Activated T-helper 9 cell treated with anti-CD3 and anti-CD28 coated beads, Interleukin-2, amount 50 U/mL, for 16 hours (primary cell): ENCODE measurements at regions not wholly inside any gene's neighbourhood (a gene's known extent, or its start where the extent isn't known, plus 50 kb on each side); places are given as distances from the start of the nearest gene placed in this dataset.
"Not testable (repeated sequence)": the region's sequence is repeated elsewhere in the genome, so short reads cannot be mapped to it uniquely, and the experiment has no call there.

Experiments used
- DNase-seq: peaks from one replicate; pipeline ENCODE4 v3.0.0-alpha.2; 2020; ENCODE audit warnings: low read depth

DNA sequence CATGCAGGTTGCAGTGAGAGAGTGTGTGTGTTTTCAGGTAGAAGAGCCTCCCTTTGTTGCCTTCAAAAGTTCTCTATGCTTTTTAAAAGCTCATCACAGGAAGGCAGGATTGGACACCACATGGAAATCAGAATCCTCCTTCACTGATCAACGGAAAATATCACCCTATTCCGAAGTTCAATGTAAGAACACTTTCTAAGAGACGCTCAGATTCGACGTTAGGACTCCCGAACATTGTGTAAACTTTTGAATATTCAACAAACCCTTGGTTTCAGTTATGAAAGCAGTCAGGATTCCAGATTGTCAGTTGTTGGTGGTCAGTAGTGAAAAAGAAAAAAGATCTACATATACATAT is 561.4 kb upstream of the ID2 start:
- no peak for DNase-seq

DNA sequence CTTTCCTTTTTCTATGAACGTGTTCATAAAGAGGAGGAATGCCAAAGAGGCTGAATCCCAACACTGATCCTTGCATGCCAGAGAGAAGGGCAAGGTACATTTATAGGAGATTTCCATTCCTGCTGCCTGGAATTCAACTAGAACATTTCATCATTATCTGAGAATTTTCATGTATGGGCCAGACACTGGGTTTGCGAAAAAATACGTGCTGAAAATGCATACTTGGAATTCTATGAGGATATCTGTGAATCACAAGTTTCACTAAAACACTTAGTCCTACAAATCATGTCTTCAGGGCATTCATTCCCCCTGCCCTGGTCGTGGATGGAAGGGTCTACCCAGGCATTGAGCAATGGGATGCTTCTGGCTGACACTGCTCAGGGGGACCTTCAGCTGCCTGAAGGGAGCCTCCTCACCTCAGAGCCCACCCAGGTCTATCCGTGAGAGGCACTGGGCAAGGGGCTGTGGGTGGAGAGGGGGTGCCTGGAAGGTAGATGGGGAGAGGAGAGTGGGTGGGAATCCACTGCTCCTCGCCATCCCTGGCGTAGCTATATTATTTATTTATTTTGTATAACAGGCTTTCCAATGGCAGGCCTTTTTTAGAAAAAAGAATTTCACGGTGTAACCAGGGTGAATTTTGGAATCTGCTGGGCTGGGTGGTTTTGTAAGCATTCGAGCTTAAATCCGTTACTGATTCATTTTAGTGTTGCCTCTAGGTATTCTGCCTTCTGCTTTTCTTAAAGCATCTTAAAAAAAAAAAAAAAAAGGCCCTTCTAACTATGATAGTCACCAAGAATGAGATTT is 560.6 kb upstream of the ID2 start:
- no peak for DNase-seq

DNA sequence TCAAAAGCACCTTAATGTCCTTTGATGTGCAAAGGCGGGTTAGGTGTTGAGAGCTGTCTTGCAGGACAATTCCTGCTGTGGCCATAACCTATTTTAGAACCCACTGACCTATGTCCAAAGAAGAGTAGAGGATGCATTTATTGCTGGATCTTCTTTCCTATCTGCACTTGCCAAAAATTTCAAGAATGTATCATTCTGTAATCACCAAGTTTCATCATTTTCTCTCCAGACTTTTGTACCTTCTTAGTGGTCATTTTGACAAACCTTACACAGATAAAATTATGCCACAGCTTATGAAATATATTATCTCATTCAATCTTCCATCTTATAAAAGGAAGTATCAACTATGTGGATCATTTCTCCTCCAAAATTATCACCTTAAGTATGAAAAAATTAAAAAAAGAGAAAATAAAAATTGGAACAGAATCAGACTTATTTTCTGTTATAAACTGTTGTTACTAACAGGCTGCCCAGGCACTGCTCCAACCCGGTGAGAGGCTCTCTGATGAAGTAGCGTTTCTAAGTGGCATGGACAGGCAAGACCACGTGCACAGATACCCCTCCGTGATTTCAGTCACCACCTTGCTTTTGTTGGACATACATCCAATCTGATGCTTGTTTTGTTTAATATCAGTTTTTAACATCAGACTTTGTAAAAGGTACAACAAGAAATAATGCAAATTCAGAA is 559.9 kb upstream of the ID2 start:
- DNase-seq: no peak

DNA sequence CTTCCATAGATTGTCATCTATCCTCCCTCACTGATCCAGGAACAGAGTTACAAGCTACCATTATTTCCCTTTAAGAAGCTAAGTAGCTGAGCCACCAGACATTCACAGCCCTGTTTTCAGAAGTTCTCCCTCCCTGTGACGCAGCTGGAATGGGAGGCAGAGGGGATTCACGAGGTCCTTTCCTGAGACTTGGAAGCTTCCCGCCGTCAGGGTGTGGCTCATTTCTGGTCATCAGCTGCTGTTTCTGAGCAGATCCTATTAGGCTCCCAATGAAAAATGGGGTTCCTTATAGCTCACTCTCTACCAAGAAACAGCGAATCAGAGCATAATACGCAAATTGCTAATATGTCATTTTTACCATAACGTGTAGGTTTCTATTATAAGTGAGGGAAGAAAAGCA is 559.3 kb upstream of the ID2 start:
- no peak for DNase-seq

DNA sequence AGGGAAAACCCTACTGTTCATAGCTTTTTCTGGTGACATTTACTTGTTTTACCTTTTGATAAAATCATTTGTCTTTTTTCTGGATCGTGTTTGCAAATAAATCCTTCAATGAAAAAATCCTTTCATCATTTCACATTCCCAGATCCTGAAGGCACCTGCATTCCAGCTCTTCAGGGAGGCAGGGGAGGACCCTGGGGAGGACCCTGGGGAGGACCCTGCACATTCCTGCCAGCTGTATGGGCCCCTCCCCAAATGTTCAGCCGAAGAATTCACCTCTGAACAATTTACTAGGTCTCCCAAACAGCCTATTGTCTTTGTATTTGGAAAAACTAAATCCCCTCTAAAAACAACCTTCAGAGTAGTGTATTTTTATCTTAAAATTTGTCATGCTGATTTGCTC is 558.4 kb upstream of the ID2 start:
- DNase-seq: no peak

DNA sequence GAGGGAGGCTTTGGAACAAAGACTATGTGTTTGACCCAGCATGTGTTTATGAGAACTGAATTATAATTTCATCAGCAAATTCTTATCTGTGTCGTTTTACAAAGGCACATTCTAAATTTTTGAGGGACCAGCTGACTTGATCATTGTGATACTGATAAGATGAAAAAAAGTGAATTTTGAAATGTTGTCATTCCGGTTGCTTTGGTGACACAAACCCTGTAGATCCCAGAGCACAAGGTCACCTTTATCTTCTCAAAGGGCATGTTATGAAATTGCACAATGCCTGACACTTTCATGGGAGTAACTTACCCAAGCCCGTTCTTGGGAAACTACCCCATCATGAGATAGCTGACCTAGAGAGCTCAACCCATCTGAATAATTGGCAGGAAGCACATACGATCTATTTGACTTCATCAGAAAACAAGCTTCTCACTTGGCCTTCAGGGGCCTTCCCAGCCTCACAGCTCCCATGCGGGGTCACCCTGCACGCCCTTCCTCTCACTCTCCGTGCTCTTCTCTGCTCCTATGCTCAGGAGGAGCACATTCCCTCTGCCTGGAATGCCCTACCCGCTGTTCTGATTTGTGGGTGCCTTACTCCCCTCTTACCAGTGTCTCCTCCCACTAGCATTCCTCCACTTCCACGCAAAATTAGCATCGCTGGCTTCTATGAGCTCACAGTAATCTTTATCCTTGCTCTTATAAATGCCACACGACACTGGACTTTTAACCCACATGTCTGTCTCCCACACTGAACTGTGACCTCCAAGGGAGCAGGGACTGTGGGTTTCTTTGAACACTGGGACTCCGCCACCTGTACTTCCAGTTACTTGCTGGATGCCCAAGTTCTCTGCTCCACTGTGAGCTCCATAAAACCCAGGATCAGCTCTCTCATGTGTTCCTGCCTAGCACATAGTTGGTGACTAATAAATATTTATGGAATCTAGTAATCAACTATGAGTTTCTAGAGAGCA is 555.8 kb upstream of the ID2 start:
- DNase-seq: no peak

DNA sequence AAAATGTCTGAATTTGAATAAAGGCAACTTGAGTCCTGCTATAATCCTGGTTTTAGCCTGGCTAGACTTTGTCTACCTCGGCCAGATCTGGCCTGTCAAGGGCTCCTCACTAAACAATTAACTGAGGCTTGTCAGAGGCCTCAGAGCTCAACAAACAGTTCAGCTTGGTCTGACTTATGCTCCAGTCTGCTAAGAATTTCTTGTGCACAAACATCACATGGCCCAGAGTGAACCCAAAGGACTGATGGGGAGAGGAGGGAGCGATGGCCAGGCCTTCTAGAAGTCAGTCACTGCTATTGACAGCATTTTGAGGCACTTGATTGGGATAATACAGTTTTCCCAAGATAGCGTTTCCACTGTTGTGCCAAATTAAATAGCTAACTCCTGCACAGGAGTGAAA is 555.1 kb upstream of the ID2 start:
- no peak for DNase-seq

DNA sequence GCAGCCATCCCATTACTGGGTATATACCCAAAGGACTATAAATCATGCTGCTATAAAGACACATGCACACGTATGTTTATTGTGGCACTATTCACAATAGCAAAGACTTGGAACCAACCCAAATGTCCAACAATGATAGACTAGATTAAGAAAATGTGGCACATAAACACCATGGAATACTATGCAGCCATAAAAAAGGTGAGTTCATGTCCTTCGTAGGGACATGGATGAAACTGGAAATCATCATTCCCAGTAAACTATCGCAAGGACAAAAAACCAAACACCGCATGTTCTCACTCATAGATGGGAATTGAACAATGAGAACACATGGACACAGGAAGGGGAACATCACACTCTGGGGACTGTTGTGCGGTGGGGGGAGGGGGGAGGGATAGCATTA is 550.4 kb upstream of the ID2 start:
- not testable (repeated sequence) for DNase-seq

DNA sequence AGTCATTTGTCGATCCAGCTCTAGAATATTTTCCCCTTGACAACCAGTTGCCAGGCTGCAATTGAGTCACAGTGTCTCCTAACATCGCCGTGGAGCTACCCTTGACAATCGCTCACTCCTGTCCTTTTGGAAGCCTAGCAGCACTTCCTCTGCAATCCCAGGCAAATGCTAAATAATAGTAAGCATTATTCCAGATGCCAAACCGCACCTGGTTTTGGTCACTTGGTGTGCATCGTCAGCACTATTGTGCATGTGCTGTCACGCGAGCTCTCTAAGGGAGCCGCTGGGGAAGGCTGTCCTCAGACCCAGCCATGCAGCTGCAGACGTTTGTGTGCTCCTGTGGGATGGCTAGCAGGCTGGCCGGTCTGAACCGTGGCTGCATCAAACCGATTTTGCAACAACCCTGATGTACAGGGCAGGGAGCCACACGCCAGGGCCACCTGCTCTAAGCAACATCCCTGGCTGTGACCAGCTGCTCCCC is 549.5 kb upstream of the ID2 start:
- DNase-seq: no peak

DNA sequence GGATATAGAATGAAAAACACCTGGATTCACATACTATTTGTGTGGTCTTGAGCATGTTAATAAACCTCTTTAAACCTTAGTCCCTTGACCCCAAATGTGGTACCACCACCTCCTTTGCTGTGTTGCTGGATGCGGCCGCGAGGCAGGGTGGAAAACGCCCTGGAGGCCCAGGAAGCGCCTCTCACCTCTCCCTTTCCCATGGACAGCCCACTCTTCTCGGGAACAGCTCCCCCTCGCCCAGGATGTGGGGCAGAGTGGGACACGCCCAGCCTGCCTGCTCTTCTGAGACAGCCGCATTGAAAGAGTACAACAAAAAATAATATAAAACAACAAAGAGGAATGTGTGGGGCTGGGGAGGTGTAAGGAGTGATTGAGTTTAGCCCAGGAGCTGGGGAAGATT is 549.0 kb upstream of the ID2 start:
- no peak for DNase-seq

DNA sequence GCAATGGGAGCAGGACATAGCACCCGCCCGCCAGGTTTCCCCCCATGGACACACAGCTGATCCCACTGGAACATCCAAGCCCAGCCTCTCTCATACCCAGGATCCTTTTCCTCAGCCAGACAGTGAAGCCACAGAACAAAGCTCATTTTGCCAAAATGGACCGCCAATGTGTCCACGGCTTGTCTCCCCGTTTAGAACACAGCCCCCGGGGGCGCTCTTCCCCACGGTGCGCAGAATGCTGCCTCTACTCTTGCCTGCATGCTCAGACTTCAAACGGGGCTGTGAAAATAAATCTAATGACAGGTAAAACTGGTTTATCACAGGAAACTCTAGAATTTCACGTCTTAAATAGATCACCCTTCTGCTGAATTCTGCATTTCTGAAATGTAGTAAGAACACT is 548.5 kb upstream of the ID2 start:
- DNase-seq: no peak

DNA sequence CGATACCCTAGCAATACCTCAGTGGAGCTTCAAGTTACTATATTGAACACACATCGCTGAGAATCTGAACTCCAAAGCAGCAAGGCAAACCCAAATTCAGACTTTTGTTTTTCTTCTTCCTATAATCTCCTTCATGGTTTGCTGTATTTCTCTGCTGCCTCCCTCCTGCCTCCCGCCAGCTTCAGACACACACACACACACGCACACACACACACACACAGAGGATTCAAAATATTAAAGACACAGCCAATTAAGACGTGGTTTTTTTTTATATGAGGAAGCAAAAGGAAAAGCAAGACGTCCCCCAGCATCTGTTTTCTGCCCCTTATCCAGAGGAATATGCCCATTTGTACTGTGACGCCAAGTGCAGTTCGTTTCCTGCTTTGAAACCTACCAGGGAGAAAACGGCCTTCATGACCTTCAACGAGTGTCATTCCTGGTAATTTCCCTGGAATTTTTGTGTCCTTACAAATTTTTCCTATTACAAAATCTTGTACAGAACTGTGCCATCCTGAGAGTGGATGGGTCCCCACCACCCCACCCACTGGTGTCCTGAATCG is 547.9 kb upstream of the ID2 start:
- DNase-seq: no peak

DNA sequence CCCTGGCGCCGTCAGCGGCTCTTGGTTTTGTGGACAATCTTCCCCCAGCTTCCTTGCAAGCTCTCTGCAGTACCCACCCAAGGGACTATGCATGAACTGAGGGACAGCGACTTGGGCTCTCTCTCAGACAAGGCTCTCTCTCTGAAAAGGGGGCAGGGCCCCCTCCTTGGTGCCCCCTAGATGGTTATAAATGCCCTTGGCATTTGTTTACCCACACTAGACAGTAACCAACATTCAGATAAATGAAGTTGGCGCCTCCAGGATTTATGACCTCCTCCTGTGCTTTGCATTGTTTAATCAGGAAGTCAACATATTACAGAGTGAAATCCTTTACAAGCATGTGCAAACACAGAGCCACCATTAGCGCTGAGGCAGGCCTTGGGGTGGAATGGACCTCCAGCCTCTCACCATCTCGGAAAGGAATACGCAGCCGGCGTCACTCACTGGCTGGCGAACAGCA is 547.4 kb upstream of the ID2 start:
- no peak for DNase-seq

DNA sequence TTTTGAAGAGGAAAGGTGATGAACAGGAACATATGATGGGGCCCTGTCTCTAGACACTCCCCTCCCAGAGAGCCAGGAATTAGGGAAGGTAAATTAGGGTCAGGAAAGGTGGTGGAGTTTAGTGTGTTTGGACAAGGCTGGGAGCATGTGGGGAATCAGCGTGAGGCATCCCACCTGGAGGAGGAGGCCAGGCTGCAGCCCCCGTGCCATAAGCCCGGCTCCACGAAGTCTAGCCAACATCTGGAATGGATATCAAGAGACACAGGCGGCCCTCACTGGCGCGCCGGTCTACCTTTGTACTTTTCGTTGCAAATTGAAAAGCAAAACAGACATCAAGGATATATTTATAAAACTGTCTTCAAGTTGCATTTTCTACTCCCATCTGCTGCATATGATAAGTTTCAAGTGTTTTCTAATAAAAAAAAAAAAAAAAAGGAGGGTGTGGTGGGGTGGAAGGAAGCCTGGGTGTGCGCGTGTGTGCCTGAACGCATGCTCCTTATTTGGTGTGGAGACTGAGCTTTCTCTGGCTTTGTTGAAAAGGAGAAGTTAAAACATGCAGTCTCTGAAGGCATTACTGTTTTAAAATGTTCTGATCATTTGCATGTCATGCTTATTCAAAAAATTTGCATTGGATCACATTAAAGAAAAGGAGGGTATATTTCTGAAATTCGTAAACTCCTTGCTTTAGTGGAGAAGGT is 546.7 kb upstream of the ID2 start:
- DNase-seq: no peak

DNA sequence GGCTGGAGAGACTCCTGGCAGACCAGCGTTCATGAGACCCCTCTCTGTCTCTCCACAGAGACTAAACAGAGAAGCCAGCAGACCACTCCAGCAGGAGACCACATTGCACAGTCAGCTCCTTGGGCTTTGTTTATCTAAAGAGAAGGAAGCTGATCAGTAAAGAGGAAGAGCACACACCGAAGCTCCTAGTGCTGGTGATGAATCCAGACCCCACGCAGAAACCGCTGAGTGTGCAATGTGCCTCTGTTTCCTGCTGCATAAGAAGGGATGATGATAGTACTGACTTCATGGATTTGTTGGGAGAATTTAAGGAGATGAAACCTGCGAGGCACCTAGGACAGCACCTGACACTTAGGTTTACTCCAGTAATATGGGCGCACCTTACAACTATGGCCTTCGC is 544.1 kb upstream of the ID2 start:
- DNase-seq: no peak

DNA sequence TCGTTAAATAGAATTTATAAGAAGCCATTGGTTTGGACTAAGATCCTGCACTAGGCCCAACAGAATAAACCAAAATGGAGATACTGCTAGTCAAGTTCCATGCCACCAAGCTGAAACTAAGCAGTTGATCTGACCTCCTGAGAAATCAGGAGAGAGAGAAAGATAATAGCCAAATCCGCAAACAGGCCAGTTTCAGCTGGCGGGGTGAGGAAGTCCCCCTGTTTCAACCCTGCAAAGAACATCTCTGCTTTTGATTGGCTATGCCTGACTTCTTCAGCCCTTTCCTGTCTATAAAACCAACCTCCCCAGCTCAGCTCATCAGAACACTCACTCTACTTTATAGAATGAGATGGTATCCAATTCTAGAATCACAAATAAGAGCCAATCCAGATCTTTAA is 543.3 kb upstream of the ID2 start:
- no peak for DNase-seq

DNA sequence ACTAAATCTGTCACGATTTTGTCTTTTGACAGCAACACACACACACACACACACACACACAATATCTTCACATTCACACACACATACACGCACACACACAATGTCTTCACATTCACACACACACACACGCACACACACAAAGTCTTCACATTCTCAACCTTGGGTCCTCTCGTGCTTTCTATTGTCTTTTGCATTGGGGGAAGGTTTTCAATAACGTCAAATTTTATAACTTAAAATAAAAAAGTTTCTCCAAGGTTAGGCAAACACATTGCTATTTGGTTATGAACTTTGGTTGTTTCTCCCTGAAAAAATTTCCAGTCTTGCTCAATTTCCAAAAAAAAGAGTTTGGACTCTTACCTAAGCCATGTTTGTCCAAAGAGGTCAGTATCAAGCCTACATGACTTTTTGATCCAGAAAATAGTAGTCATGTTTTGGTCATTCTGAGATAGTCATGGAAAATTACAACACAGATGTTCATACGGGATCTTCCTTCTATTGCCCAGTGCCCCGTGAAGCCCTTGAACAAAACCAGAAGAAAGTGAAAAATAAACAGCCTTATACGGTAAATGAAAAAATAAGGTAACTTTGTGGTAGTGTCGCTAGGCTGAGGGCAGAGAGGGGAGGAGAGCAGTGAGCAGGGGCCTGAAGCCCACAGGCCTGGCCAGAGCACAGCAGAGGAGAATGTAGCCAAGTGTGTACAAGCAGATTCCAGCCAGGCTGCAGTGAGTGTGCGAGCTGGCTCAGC is 542.8 kb upstream of the ID2 start:
- DNase-seq: no peak

DNA sequence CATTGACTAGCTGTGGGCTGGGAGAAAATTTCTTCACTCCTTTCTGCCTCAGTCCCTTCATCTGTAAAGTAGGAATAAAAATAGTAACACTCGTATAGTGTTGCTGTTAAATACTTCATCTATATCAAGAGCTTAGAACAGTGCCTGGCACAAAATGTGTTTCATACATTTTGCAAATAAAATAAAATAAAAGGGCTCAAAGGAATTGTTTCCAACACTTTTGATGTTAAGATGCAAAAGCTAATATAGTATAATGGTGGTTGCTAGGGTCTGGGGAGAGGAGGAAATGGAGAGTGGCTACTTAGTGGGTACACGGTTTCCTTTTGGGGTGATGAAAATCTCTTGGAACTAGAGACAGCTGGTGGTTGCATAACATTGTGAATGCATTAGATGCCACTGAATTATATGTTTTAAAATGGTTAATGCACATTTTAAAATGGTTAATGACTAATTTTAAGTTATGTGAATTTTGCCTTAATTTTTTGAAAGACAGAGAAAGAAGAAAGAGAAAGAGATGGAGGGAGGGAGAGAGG is 542.1 kb upstream of the ID2 start:
- no peak for DNase-seq

DNA sequence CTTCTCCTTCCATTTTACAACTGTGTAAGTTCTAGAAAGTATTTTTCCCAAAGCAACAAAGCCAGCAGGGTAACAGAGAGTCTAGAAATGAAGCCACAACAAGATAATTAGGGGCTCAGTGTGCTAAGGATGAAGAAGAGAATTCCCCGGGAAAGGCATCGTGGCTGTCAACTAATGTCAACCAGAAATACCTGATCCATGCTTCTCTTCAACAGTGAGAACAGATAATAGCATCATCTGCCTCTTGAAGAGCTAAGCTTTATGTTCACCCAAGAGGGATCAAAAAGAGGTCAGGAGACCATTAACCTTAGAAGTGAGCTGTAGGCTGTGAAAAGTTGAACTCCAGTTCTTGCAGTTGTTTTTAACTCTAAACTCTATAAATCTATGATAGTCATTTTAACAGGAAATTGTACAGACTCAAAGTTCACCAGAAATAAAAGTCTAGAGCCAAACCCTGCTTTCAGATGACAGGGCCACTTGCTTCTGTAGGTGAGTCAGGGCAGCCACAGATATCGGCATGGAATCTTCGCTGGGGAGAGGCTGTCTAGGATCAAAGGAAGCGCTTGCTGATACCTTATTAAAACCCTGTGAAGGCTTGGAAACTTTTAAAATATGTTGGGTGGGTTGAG is 540.7 kb upstream of the ID2 start:
- DNase-seq: no peak

DNA sequence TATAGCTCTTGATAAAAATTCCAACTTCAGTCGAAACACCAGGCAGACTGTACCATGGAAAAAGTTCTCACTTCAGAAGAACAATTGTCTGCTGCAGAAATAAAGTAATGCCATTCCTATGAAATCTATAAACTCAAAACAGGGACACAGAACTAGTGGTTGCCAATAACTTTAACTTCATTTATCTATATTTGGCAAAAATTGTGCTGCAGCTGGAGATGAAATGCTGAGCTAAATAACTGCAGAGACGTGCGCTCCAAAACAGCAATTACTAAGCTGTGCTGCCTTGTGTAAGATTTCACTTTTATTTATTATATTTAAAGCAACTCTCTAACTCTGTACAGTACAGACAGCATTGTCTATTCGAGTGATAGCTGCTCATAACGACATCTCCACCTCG is 540.1 kb upstream of the ID2 start:
- DNase-seq: no peak
